ENCODE measurements at regions not wholly inside any gene's neighbourhood (a gene's known extent, or its start where the extent isn't known, plus 50 kb on each side); places are given as distances from the start of the nearest gene placed in this dataset.

- Histone ChIP-seq H3K9ac (ENCODE audit: low read depth in 1 of 2, low read length in 2 of 2) (no peak overlapping the region), H3K9me3 (ENCODE audit: control insufficient read depth in 4 of 4, low read length in 3 of 4) (no peaks in the 10 kb centered on the region), H3K4me3 (ENCODE audit: low read depth in 1 of 3, low read length in 3 of 3) (no peak overlapping the region), H3K4me1 (ENCODE audit: control insufficient read depth in 4 of 4, insufficient read depth in 4 of 4, low read length in 3 of 4) (no peaks in the 10 kb centered on the region), H3K36me3 (ENCODE audit: control insufficient read depth in 4 of 4, insufficient read depth in 3 of 4, low read depth in 1 of 4, low read length in 3 of 4) (no peaks in the 10 kb centered on the region), H3K27ac (ENCODE audit: low read depth in 1 of 2, low read length in 2 of 2) (no peak overlapping the region), H3K27me3 (ENCODE audit: control insufficient read depth in 4 of 4, insufficient read depth in 4 of 4, low read length in 3 of 4) (no peaks in the 10 kb centered on the region)
- 60% methylated on average over 5 of the region's 5 CpGs for WGBS
- TF ChIP-seq CTCF (IDR thresholded peaks at IDR 0.05; ENCODE audit: low read depth, low read length, missing input control) (no peak), HNF4A (conservative IDR thresholded peaks at IDR 0.05) (no peak), RXRA (IDR thresholded peaks at IDR 0.05) (no peak), SP1 (IDR thresholded peaks at IDR 0.05) (no peak), FOXA2 (IDR thresholded peaks at IDR 0.05) (no peak)
- TF ChIP-seq, protein P1, sequence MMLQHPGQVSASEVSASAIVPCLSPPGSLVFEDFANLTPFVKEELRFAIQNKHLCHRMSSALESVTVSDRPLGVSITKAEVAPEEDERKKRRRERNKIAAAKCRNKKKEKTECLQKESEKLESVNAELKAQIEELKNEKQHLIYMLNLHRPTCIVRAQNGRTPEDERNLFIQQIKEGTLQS (IDR thresholded peaks at IDR 0.05) = no peak
- no peak for DNase-seq (ENCODE audit: low spot score)
These were observed 957.2 kb upstream of the PRKX start for GRCh38 chrX:4670606-4671005.

DNA sequence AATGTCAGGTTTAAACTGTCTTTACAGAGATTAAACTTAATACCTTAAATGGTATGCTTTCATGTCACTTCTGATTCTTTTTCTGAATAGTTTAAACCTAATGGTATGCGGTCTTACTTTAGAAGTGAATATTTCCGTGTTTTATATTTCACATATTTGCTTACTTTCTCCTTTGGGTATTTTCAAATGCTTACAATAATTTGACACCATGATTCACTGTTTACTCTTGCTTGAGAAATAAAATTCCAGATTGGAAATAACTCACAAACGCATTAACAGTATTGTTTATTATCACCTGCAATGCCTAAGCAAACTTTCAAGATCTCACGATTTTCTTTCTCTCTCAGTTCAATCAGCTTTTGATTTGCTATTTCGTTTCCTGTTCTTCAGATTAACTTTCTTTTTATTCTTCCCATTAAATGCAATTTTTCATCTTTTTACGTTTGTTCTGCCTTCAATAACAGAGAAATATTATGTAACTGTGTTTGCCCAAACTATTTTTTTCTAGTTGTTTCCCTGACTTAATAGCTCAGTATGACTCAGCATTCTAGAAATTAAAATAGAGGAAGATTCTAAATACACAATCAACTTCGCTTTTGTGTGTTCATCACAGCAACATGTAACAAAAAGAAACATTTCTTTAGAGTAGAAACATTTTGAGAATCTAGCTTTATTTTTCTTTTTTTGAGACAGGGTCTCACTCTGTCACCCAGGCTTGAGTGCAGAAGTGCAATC, 955.5 kb upstream of the PRKX start:
- no peak for DNase-seq (ENCODE audit: low spot score)
- TF ChIP-seq RXRA (IDR thresholded peaks at IDR 0.05) = no peak
- Histone ChIP-seq H3K9me3 (ENCODE audit: control insufficient read depth in 4 of 4, low read length in 3 of 4) (no peaks in the 10 kb centered on the region), H3K9ac (ENCODE audit: low read depth in 1 of 2, low read length in 2 of 2) (no peak overlapping the region), H3K27ac (ENCODE audit: low read depth in 1 of 2, low read length in 2 of 2) (no peak overlapping the region), H3K4me1 (ENCODE audit: control insufficient read depth in 4 of 4, insufficient read depth in 4 of 4, low read length in 3 of 4) (no peaks in the 10 kb centered on the region), H3K27me3 (ENCODE audit: control insufficient read depth in 4 of 4, insufficient read depth in 4 of 4, low read length in 3 of 4) (no peaks in the 10 kb centered on the region), H3K36me3 (ENCODE audit: control insufficient read depth in 4 of 4, insufficient read depth in 3 of 4, low read depth in 1 of 4, low read length in 3 of 4) (no peaks in the 10 kb centered on the region), H3K4me3 (ENCODE audit: low read depth in 1 of 3, low read length in 3 of 3) (no peak overlapping the region)
- 63% methylated on average over 7 of the region's 7 CpGs for WGBS

DNA sequence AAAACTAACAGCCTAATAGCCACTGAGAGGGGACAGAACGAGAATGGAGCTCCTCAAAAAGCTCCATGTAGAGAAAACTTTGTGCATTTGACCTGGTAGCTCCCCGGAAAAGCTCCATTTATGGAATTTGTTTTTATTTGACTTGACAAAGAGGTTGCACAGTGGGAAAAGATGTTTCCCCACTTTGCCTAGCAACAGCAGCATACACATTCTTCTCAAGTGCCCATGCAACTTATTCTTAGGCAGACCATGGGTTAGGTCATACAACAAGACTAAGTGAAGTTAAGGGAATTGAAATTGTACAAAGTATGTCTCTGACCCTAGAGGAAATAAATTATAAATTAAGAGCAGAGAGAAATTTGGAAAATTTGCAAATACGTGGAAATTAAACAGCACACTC, 949.6 kb upstream of the PRKX start:
- 64% methylated on average over 3 of the region's 3 CpGs for WGBS
- H3K4me1 ChIP-seq (ENCODE audit: control insufficient read depth in 4 of 4, insufficient read depth in 4 of 4, low read length in 3 of 4) = no peaks in the 10 kb centered on the region

More for the DNA sequence above, 949.6 kb upstream of the PRKX start:
- no peak overlapping the region for H3K9ac ChIP-seq (ENCODE audit: low read depth in 1 of 2, low read length in 2 of 2)
- no peaks in the 10 kb centered on the region for H3K36me3 ChIP-seq (ENCODE audit: control insufficient read depth in 4 of 4, insufficient read depth in 3 of 4, low read depth in 1 of 4, low read length in 3 of 4)
- DNase-seq (ENCODE audit: low spot score) = no peak
- TF ChIP-seq CTCF (IDR thresholded peaks at IDR 0.05; ENCODE audit: low read depth, low read length, missing input control) (no peak), JUND (IDR thresholded peaks at IDR 0.05) (no peak), YY1 (IDR thresholded peaks at IDR 0.05) (no peak), REST (IDR thresholded peaks at IDR 0.05) (no peak), NR2F2 (IDR thresholded peaks at IDR 0.05) (no peak), GABPA (IDR thresholded peaks at IDR 0.05 in 1 of 2, conservative IDR thresholded peaks at IDR 0.05 in 1 of 2) (no peak), ZBTB33 (IDR thresholded peaks at IDR 0.05) (no peak), FOXA2 (IDR thresholded peaks at IDR 0.05) (no peak), EGR1 (IDR thresholded peaks at IDR 0.05; ENCODE audit: low read depth in 2 of 2) (no peak), RXRA (IDR thresholded peaks at IDR 0.05) (no peak), MAX (IDR thresholded peaks at IDR 0.05) (no peak), RAD21 (IDR thresholded peaks at IDR 0.05) (no peak), TAF1 (conservative IDR thresholded peaks at IDR 0.05) (no peak), HNF4G (IDR thresholded peaks at IDR 0.05) (no peak)
- H3K9me3 ChIP-seq (ENCODE audit: control insufficient read depth in 4 of 4, low read length in 3 of 4) = no peaks in the 10 kb centered on the region
- no peak overlapping the region for H3K27ac ChIP-seq (ENCODE audit: low read depth in 1 of 2, low read length in 2 of 2)
- no peaks in the 10 kb centered on the region for H3K27me3 ChIP-seq (ENCODE audit: control insufficient read depth in 4 of 4, insufficient read depth in 4 of 4, low read length in 3 of 4)
- H3K4me3 ChIP-seq (ENCODE audit: low read depth in 1 of 3, low read length in 3 of 3) = no peak overlapping the region

Measured in liver (tissue), 8 donors.